ENCODE measurements at regions not wholly inside any gene's neighbourhood (a gene's known extent, or its start where the extent isn't known, plus 50 kb on each side); places are given as distances from the start of the nearest gene placed in this dataset.

- Histone ChIP-seq H3K9ac (ENCODE audit: control insufficient read depth, extremely low read depth, insufficient read depth, low read length) (no peak overlapping the region), H3K27me3 (ENCODE audit: control insufficient read depth, extremely low read depth, insufficient read depth, low read length) (no peaks in the 10 kb centered on the region), H3K4me2 (ENCODE audit: control insufficient read depth, extremely low read depth, insufficient read depth, low read depth, low read length) (no peak overlapping the region), H3K4me3 (ENCODE audit: control insufficient read depth in 2 of 3, extremely low read depth in 1 of 3, insufficient read depth in 2 of 3, low read depth in 1 of 3, low read length in 3 of 3) (no peak overlapping the region), H3K36me3 (ENCODE audit: control insufficient read depth in 2 of 2, extremely low read depth in 1 of 2, insufficient read depth in 2 of 2, low read length in 2 of 2) (no peaks in the 10 kb centered on the region), H3K9me1 (ENCODE audit: control insufficient read depth, extremely low read depth, insufficient read depth, low read length) (no peaks in the 10 kb centered on the region), H4K20me1 (ENCODE audit: control insufficient read depth, extremely low read depth, insufficient read depth, low read length) (no peaks in the 10 kb centered on the region), H3K79me2 (ENCODE audit: control insufficient read depth, insufficient read depth, low read length) (no peaks in the 10 kb centered on the region), H3K4me1 (ENCODE audit: control insufficient read depth, extremely low read depth, insufficient read depth, low read length) (no peaks in the 10 kb centered on the region), H3K9me3 (ENCODE audit: control insufficient read depth, low read depth, low read length) (no peaks in the 10 kb centered on the region), H2AFZ (ENCODE audit: control insufficient read depth, low read length) (no peak overlapping the region), H3K27ac (ENCODE audit: control insufficient read depth, insufficient read depth, low read length) (no peak overlapping the region)
- TF ChIP-seq EZH2 (IDR thresholded peaks at IDR 0.05; ENCODE audit: low read length) = no peak
- TF ChIP-seq, protein P1, sequence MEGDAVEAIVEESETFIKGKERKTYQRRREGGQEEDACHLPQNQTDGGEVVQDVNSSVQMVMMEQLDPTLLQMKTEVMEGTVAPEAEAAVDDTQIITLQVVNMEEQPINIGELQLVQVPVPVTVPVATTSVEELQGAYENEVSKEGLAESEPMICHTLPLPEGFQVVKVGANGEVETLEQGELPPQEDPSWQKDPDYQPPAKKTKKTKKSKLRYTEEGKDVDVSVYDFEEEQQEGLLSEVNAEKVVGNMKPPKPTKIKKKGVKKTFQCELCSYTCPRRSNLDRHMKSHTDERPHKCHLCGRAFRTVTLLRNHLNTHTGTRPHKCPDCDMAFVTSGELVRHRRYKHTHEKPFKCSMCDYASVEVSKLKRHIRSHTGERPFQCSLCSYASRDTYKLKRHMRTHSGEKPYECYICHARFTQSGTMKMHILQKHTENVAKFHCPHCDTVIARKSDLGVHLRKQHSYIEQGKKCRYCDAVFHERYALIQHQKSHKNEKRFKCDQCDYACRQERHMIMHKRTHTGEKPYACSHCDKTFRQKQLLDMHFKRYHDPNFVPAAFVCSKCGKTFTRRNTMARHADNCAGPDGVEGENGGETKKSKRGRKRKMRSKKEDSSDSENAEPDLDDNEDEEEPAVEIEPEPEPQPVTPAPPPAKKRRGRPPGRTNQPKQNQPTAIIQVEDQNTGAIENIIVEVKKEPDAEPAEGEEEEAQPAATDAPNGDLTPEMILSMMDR (optimal IDR thresholded peaks at IDR 0.05 in 1 of 3, IDR thresholded peaks at IDR 0.05 in 1 of 3, conservative IDR thresholded peaks at IDR 0.05 in 1 of 3; ENCODE audit: extremely low read depth in 1 of 3, insufficient read depth in 2 of 3, low read length in 3 of 3) = no peak
- no peak for FAIRE-seq
- DNase-seq (ENCODE audit: low read depth, low spot score) = no peak
- dilution Hi-C loops (cut with MboI; ENCODE audit: extremely low pct_ligation_motif_present, low sequenced_read_pairs) = no loop called here
Measured at GRCh38 chr1:191542444-191542843, 615.8 kb upstream of the RGS18 start.

DNA sequence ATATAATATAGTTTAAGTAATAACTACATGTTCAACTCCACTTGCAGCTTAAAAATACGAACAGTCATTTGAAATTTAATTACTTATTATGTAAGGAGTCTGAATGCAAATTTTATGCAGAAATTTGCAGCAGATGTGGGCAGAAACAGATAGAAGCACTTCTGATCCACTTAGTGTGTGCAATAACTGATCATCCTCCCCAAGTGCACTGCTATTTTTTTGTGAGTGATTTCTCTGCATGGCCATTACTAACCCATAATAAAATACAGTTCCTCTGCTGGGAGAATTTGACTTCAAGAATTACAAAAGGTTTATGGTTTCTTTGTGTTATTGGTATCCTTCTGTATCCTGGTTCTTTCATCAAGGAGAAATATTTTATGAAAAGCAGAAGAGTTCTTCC is 611.5 kb upstream of the RGS18 start:
- TF ChIP-seq EZH2 (IDR thresholded peaks at IDR 0.05; ENCODE audit: low read length) = no peak
- TF ChIP-seq, protein P1 (optimal IDR thresholded peaks at IDR 0.05 in 1 of 3, IDR thresholded peaks at IDR 0.05 in 1 of 3, conservative IDR thresholded peaks at IDR 0.05 in 1 of 3; ENCODE audit: extremely low read depth in 1 of 3, insufficient read depth in 2 of 3, low read length in 3 of 3) = no peak
- no peaks in the 10 kb centered on the region for H3K79me2 ChIP-seq (ENCODE audit: control insufficient read depth, insufficient read depth, low read length)
- no peaks in the 10 kb centered on the region for H3K4me1 ChIP-seq (ENCODE audit: control insufficient read depth, extremely low read depth, insufficient read depth, low read length)
- no peak overlapping the region for H3K4me3 ChIP-seq (ENCODE audit: control insufficient read depth in 2 of 3, extremely low read depth in 1 of 3, insufficient read depth in 2 of 3, low read depth in 1 of 3, low read length in 3 of 3)
- no peak overlapping the region for H3K27ac ChIP-seq (ENCODE audit: control insufficient read depth, insufficient read depth, low read length)
- no peak for DNase-seq (ENCODE audit: low read depth, low spot score)
- H3K9me1 ChIP-seq (ENCODE audit: control insufficient read depth, extremely low read depth, insufficient read depth, low read length) = no peaks in the 10 kb centered on the region
- H3K9ac ChIP-seq (ENCODE audit: control insufficient read depth, extremely low read depth, insufficient read depth, low read length) = no peak overlapping the region
- no peaks in the 10 kb centered on the region for H4K20me1 ChIP-seq (ENCODE audit: control insufficient read depth, extremely low read depth, insufficient read depth, low read length)
- FAIRE-seq = no peak
- H3K4me2 ChIP-seq (ENCODE audit: control insufficient read depth, extremely low read depth, insufficient read depth, low read depth, low read length) = no peak overlapping the region
- no peaks in the 10 kb centered on the region for H3K27me3 ChIP-seq (ENCODE audit: control insufficient read depth, extremely low read depth, insufficient read depth, low read length)
- H2AFZ ChIP-seq (ENCODE audit: control insufficient read depth, low read length) = no peak overlapping the region
- H3K9me3 ChIP-seq (ENCODE audit: control insufficient read depth, low read depth, low read length) = no peaks in the 10 kb centered on the region
- dilution Hi-C loops (cut with MboI; ENCODE audit: extremely low pct_ligation_motif_present, low sequenced_read_pairs) = no loop called here
- H3K36me3 ChIP-seq (ENCODE audit: control insufficient read depth in 2 of 2, extremely low read depth in 1 of 2, insufficient read depth in 2 of 2, low read length in 2 of 2) = no peaks in the 10 kb centered on the region

Measured in keratinocyte (primary cell).